ENCODE measurements at regions not wholly inside any gene's neighbourhood (a gene's known extent, or its start where the extent isn't known, plus 50 kb on each side); places are given as distances from the start of the nearest gene placed in this dataset.

GRCh38 chr2:207255565-207256470 lies 90.1 kb upstream of the KLF7 start:
- DNase-seq (ENCODE audit: extremely low spot score), result no peak
- POLR2A ChIA-PET, result interaction anchor here (1.3 kb wide), 1 partner anchor 37 kb away, joined by 3 read pairs; no protein-coding TSS in a partner anchor
- CTCF ChIA-PET, result no interaction called here
- TF ChIP-seq NFRKB (IDR thresholded peaks at IDR 0.05), result no peak
- no peak for TF ChIP-seq CTBP1 (IDR thresholded peaks at IDR 0.05; ENCODE audit: borderline replicate concordance)
- no peak for TF ChIP-seq FOXM1 (IDR thresholded peaks at IDR 0.05; ENCODE audit: borderline replicate concordance)
- no peak for TF ChIP-seq FOXA1 (IDR thresholded peaks at IDR 0.05)
- no peak for TF ChIP-seq LEF1 (IDR thresholded peaks at IDR 0.05; ENCODE audit: borderline replicate concordance)
- no peak for TF ChIP-seq BHLHE40 (IDR thresholded peaks at IDR 0.05; ENCODE audit: borderline replicate concordance)
- TF ChIP-seq ARNT (IDR thresholded peaks at IDR 0.05), result no peak

GRCh38 chr2:207256476-207257207 lies 90.9 kb upstream of the KLF7 start:
- CTCF ChIA-PET, result no interaction called here
- no peak for DNase-seq (ENCODE audit: extremely low spot score)
- POLR2A ChIA-PET, result interaction anchor here (0.8 kb wide), 1 partner anchor 17 kb away, joined by 3 read pairs; no protein-coding TSS in a partner anchor
- no peak for TF ChIP-seq SUZ12 (IDR thresholded peaks at IDR 0.05)
- no peak for TF ChIP-seq ARNT (IDR thresholded peaks at IDR 0.05)
- no peak for TF ChIP-seq L3MBTL2 (conservative IDR thresholded peaks at IDR 0.05)
- no peak for TF ChIP-seq SP1 (IDR thresholded peaks at IDR 0.05)
- TF ChIP-seq LEF1 (IDR thresholded peaks at IDR 0.05; ENCODE audit: borderline replicate concordance), result no peak
- no peak for TF ChIP-seq NFRKB (IDR thresholded peaks at IDR 0.05)

- ChIA-PET POLR2A (interaction anchor here (0.8 kb wide), 1 partner anchor 18 kb away, joined by 3 read pairs; no protein-coding TSS in a partner anchor), CTCF (no interaction called here)
- no peak for DNase-seq (ENCODE audit: extremely low spot score)
- TF ChIP-seq SP1 (IDR thresholded peaks at IDR 0.05), result no peak
- TF ChIP-seq FOXK2 (IDR thresholded peaks at IDR 0.05), result no peak
- TF ChIP-seq FOXA1 (IDR thresholded peaks at IDR 0.05), result no peak
- TF ChIP-seq TARDBP (IDR thresholded peaks at IDR 0.05), result no peak
- no peak for TF ChIP-seq ELF4 (IDR thresholded peaks at IDR 0.05)
- no peak for TF ChIP-seq FOXM1 (IDR thresholded peaks at IDR 0.05; ENCODE audit: borderline replicate concordance)
- no peak for TF ChIP-seq LEF1 (IDR thresholded peaks at IDR 0.05; ENCODE audit: borderline replicate concordance)
- TF ChIP-seq L3MBTL2 (conservative IDR thresholded peaks at IDR 0.05), result no peak
- no peak for TF ChIP-seq NFRKB (IDR thresholded peaks at IDR 0.05)
- no peak for TF ChIP-seq ARNT (IDR thresholded peaks at IDR 0.05)
- TF ChIP-seq ZNF384 (IDR thresholded peaks at IDR 0.05), result no peak
- no peak for TF ChIP-seq CTBP1 (IDR thresholded peaks at IDR 0.05; ENCODE audit: borderline replicate concordance)
- TF ChIP-seq BHLHE40 (IDR thresholded peaks at IDR 0.05; ENCODE audit: borderline replicate concordance), result no peak
- no peak for TF ChIP-seq PKNOX1 (IDR thresholded peaks at IDR 0.05)
Observed at GRCh38 chr2:207257251-207258250, 91.8 kb upstream of the KLF7 start.

- ChIA-PET POLR2A (interaction anchor here (1.3 kb wide), 1 partner anchor 92 kb away, joined by 3 read pairs; the partner anchor contains the start of gene KLF7), CTCF (interaction anchor here (0.6 kb wide), 1 partner anchor 611 kb away, joined by 3 read pairs; no protein-coding TSS in a partner anchor)
- DNase-seq (ENCODE audit: extremely low spot score), result no peak
- TF ChIP-seq HDGF (IDR thresholded peaks at IDR 0.05; ENCODE audit: borderline replicate concordance), result no peak
- TF ChIP-seq SP1 (IDR thresholded peaks at IDR 0.05), result no peak
- TF ChIP-seq SUZ12 (IDR thresholded peaks at IDR 0.05), result no peak
- TF ChIP-seq FOXA1 (IDR thresholded peaks at IDR 0.05), result no peak
- no peak for TF ChIP-seq PKNOX1 (IDR thresholded peaks at IDR 0.05)
- TF ChIP-seq CTBP1 (IDR thresholded peaks at IDR 0.05; ENCODE audit: borderline replicate concordance), result no peak
- TF ChIP-seq ZNF384 (IDR thresholded peaks at IDR 0.05), result no peak
- TF ChIP-seq ARNT (IDR thresholded peaks at IDR 0.05), result no peak
- TF ChIP-seq LEF1 (IDR thresholded peaks at IDR 0.05; ENCODE audit: borderline replicate concordance), result no peak
- TF ChIP-seq TARDBP (IDR thresholded peaks at IDR 0.05), result no peak
- TF ChIP-seq FOXK2 (IDR thresholded peaks at IDR 0.05), result no peak
- no peak for TF ChIP-seq FOXM1 (IDR thresholded peaks at IDR 0.05; ENCODE audit: borderline replicate concordance)
- TF ChIP-seq BHLHE40 (IDR thresholded peaks at IDR 0.05; ENCODE audit: borderline replicate concordance), result no peak
- no peak for TF ChIP-seq ELF4 (IDR thresholded peaks at IDR 0.05)
- TF ChIP-seq NFRKB (IDR thresholded peaks at IDR 0.05), result no peak
- no peak for TF ChIP-seq L3MBTL2 (conservative IDR thresholded peaks at IDR 0.05)
Observed at GRCh38 chr2:207258263-207258991, 92.7 kb upstream of the KLF7 start.

GRCh38 chr2:207260021-207260420 lies 94.3 kb upstream of the KLF7 start:
- ChIA-PET CTCF (no interaction called here), POLR2A (no interaction called here)
- TF ChIP-seq ZNF384 (IDR thresholded peaks at IDR 0.05) (no peak), L3MBTL2 (conservative IDR thresholded peaks at IDR 0.05) (no peak), TARDBP (IDR thresholded peaks at IDR 0.05) (no peak), ELF4 (IDR thresholded peaks at IDR 0.05) (no peak), CTBP1 (IDR thresholded peaks at IDR 0.05; ENCODE audit: borderline replicate concordance) (no peak), PKNOX1 (IDR thresholded peaks at IDR 0.05) (no peak), BHLHE40 (IDR thresholded peaks at IDR 0.05; ENCODE audit: borderline replicate concordance) (no peak), FOXA1 (IDR thresholded peaks at IDR 0.05) (no peak), ARNT (IDR thresholded peaks at IDR 0.05) (no peak), NFRKB (IDR thresholded peaks at IDR 0.05) (no peak), HDGF (IDR thresholded peaks at IDR 0.05; ENCODE audit: borderline replicate concordance) (no peak)

More at GRCh38 chr2:207260021-207260420, 94.3 kb upstream of the KLF7 start:
- no peak for DNase-seq (ENCODE audit: extremely low spot score)
